NB4 (cell line): ENCODE measurements at regions not wholly inside any gene's neighbourhood (a gene's known extent, or its start where the extent isn't known, plus 50 kb on each side); places are given as distances from the start of the nearest gene placed in this dataset.

Source experiments
- MYC ChIP-seq: IDR thresholded peaks from 2 replicates; pipeline ENCODE4 v1.6.1; 2011; ENCODE audit warnings: low read depth, low read length
- POLR2A ChIP-seq: IDR thresholded peaks from 2 replicates; pipeline ENCODE4 v1.6.1; 2011; ENCODE audit warnings: mild to moderate bottlenecking; ENCODE audit not compliant: insufficient read length; ENCODE audit errors: extremely low read depth
- TF ChIP-seq, protein P1 (sequence below): IDR thresholded peaks from one replicate; pipeline ENCODE4 v1.5.1; 2012; ENCODE audit warnings: low read depth, low read length
- TF ChIP-seq, protein P2 (sequence below): IDR thresholded peaks from 2 replicates; pipeline ENCODE4 v1.6.1; 2011; ENCODE audit warnings: low read depth, low read length

DNA sequence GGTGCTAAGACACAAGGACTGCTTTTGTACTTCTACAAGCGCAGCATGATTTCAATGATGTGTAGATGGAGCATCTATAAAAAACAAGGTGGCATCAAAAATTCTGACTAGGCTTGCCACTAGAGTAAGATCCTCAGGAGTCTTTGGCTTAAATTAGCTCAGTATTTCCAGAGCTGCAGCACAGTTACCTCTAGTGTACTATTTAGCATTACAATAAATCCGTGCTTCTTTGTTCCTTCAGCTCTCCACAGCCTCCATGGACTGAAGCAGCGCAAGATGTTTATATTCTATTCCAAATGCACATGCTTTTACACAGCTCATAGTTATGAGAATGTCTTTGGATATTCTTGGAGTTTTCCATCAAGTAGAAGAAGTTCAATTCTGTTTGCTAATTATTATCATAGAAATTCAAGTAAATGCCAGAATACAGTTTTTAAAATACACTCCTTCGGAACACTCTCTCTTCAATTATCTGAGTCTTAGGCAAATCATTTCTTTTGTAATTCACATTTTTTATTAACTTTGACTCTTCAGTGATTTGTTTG, 1133.0 kb upstream of the LRRTM1 start:
- TF ChIP-seq POLR2A (no peak), MYC (no peak)
- TF ChIP-seq, protein P1, sequence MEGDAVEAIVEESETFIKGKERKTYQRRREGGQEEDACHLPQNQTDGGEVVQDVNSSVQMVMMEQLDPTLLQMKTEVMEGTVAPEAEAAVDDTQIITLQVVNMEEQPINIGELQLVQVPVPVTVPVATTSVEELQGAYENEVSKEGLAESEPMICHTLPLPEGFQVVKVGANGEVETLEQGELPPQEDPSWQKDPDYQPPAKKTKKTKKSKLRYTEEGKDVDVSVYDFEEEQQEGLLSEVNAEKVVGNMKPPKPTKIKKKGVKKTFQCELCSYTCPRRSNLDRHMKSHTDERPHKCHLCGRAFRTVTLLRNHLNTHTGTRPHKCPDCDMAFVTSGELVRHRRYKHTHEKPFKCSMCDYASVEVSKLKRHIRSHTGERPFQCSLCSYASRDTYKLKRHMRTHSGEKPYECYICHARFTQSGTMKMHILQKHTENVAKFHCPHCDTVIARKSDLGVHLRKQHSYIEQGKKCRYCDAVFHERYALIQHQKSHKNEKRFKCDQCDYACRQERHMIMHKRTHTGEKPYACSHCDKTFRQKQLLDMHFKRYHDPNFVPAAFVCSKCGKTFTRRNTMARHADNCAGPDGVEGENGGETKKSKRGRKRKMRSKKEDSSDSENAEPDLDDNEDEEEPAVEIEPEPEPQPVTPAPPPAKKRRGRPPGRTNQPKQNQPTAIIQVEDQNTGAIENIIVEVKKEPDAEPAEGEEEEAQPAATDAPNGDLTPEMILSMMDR, result no peak
- TF ChIP-seq, protein P2, sequence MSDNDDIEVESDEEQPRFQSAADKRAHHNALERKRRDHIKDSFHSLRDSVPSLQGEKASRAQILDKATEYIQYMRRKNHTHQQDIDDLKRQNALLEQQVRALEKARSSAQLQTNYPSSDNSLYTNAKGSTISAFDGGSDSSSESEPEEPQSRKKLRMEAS, result no peak
